IMR-90 (cell line): ENCODE measurements at regions not wholly inside any gene's neighbourhood (a gene's known extent, or its start where the extent isn't known, plus 50 kb on each side); places are given as distances from the start of the nearest gene placed in this dataset.

Experiments used
- ATAC-seq: fragments of 200-7000 bp; cut with Tn5 transposase; 2 replicates; pipeline ENCODE4 v1.9.1; 2020; ENCODE audit warnings: low read depth, mild to moderate bottlenecking, moderate library complexity
- BruUV-seq: library from RNA; stranded (reverse); fragments of 400-500 nt; replicated peaks from 2 replicates; lab custom pipeline; 2021; lab: Mats Ljungman, UMichigan
- CTCF ChIA-PET: fragments of 300-600 bp; formaldehyde crosslinking; extraction: SDS; loops from one replicate; lab custom pipeline; 2021; ENCODE audit warnings: antibody characterized with exemption; lab: Yijun Ruan, JAX
- POLR2A ChIA-PET: fragments of 300-600 bp; sonication (Branson Sonifier 250); formaldehyde crosslinking; loops from one replicate; lab custom pipeline; 2022; ENCODE audit warnings: antibody characterized with exemption; ENCODE audit not compliant: unreplicated experiment; lab: Charles Lee
- DNase-seq: peaks from one replicate; pipeline ENCODE4 v3.0.0; 2013
- H2AFZ ChIP-seq: replicated peaks from 2 replicates; pipeline ENCODE3; 2013; ENCODE audit warnings: low read length, mild to moderate bottlenecking; ENCODE audit not compliant: poor library complexity
- H2AK5ac ChIP-seq: 2 replicates; pipeline ENCODE4 v1.6.1; 2013; ENCODE audit warnings: low read depth, low read length, inconsistent platforms
- H2AK9ac ChIP-seq: replicated peaks from 2 replicates; pipeline ENCODE3; 2013; ENCODE audit warnings: mild to moderate bottlenecking, low read depth, low read length, moderate library complexity; ENCODE audit not compliant: poor library complexity
- H2BK120ac ChIP-seq: 2 replicates; pipeline ENCODE4 v1.6.1; 2013; ENCODE audit warnings: low read depth, low read length, inconsistent platforms
- H2BK15ac ChIP-seq: 3 replicates; pipeline ENCODE4 v1.6.1; 2013; ENCODE audit warnings: low read depth, low read length, inconsistent platforms
- H2BK20ac ChIP-seq: 2 replicates; pipeline ENCODE4 v1.6.1; 2013; ENCODE audit warnings: low read depth, mild to moderate bottlenecking, inconsistent platforms, low read length, moderate library complexity
- H2BK5ac ChIP-seq: 2 replicates; pipeline ENCODE4 v1.6.1; 2013; ENCODE audit warnings: mild to moderate bottlenecking, low read depth, low read length, inconsistent platforms; ENCODE audit not compliant: poor library complexity, severe bottlenecking
- H3K14ac ChIP-seq: replicated peaks from 2 replicates; pipeline ENCODE4 v1.6.1; 2013; ENCODE audit warnings: low read depth, low read length, inconsistent platforms
- H3K18ac ChIP-seq: 2 replicates; pipeline ENCODE4 v1.6.1; 2013; ENCODE audit warnings: low read depth, low read length, control low read depth
- H3K23ac ChIP-seq: 2 replicates; pipeline ENCODE4 v1.6.1; 2013; ENCODE audit warnings: low read depth, low read length, inconsistent platforms
- H3K27ac ChIP-seq: 2 replicates; pipeline ENCODE4 v1.5.1; 2013; ENCODE audit warnings: mild to moderate bottlenecking, control low read depth, low read length; ENCODE audit not compliant: insufficient read depth
- H3K27me3 ChIP-seq: 2 replicates; pipeline ENCODE4 v1.6.1; 2013; ENCODE audit warnings: low read length; ENCODE audit not compliant: control insufficient read depth, insufficient read depth
- H3K36me3 ChIP-seq: 2 replicates; pipeline ENCODE4 v1.6.1; 2013; ENCODE audit warnings: low read length, mixed read lengths; ENCODE audit not compliant: control insufficient read depth, insufficient read depth
- H3K4ac ChIP-seq: 2 replicates; pipeline ENCODE4 v1.6.1; 2013; ENCODE audit warnings: low read depth, low read length, inconsistent platforms
- H3K4me1 ChIP-seq: 2 replicates; pipeline ENCODE4 v1.6.1; 2013; ENCODE audit warnings: low read length, mixed read lengths; ENCODE audit not compliant: control insufficient read depth, insufficient read depth
- H3K4me2 ChIP-seq: 2 replicates; pipeline ENCODE4 v1.6.1; 2013; ENCODE audit warnings: low read depth, mild to moderate bottlenecking, control low read depth, low read length, moderate library complexity
- H3K4me3 ChIP-seq: 2 replicates; pipeline ENCODE4 v1.5.1; 2013; ENCODE audit warnings: low read depth, mild to moderate bottlenecking, control low read depth, low read length, moderate library complexity; ENCODE audit not compliant: insufficient read depth
- H3K56ac ChIP-seq: 2 replicates; pipeline ENCODE4 v1.6.1; 2013; ENCODE audit warnings: low read length, inconsistent platforms; ENCODE audit not compliant: insufficient read depth; ENCODE audit errors: extremely low read depth
- H3K79me1 ChIP-seq, 2 experiments: 2 replicates each; pipeline ENCODE4 v1.6.1; 2013; ENCODE audit warnings: low read length in 2 of 2, inconsistent platforms in 1 of 2, low read depth in 1 of 2
- H3K9ac ChIP-seq: 2 replicates; pipeline ENCODE4 v1.6.1; 2013; ENCODE audit warnings: low read depth, low read length, control low read depth
- H3K9me1 ChIP-seq: 2 replicates; pipeline ENCODE4 v1.6.1; 2013; ENCODE audit warnings: low read length, inconsistent platforms; ENCODE audit not compliant: insufficient read depth
- H3K9me3 ChIP-seq: 2 replicates; pipeline ENCODE4 v1.6.1; 2013; ENCODE audit warnings: low read length; ENCODE audit not compliant: control insufficient read depth, insufficient read depth
- H4K20me1 ChIP-seq: 2 replicates; pipeline ENCODE4 v1.6.1; 2013; ENCODE audit warnings: low read length, inconsistent platforms; ENCODE audit not compliant: insufficient read depth
- H4K5ac ChIP-seq: 2 replicates; pipeline ENCODE4 v1.6.1; 2013; ENCODE audit warnings: mild to moderate bottlenecking, low read depth, low read length, control low read depth
- H4K8ac ChIP-seq, 2 experiments: 2 replicates each; pipeline ENCODE4 v1.6.1; 2013; ENCODE audit warnings: low read depth in 2 of 2, low read length in 2 of 2, control low read depth in 1 of 2, inconsistent platforms in 1 of 2
- H4K91ac ChIP-seq: 2 replicates; pipeline ENCODE4 v1.6.1; 2013; ENCODE audit warnings: low read depth, low read length, inconsistent platforms; ENCODE audit not compliant: insufficient read depth
- CEBPB ChIP-seq: IDR thresholded peaks from 2 replicates; pipeline ENCODE4 v1.6.1; 2012; ENCODE audit warnings: low read depth, low read length, improper control_type of control experiment
- ELK1 ChIP-seq: fragments of 150-350 bp; IDR thresholded peaks from 2 replicates; pipeline ENCODE4 v1.6.1; 2016; ENCODE audit warnings: low read depth, mild to moderate bottlenecking, low read length, moderate library complexity, borderline replicate concordance
- MAFK ChIP-seq: IDR thresholded peaks from 2 replicates; pipeline ENCODE4 v1.6.1; 2012; ENCODE audit warnings: low read depth, low read length, improper control_type of control experiment
- POLR2A ChIP-seq: IDR thresholded peaks from 2 replicates; pipeline ENCODE4 v1.6.1; 2012; ENCODE audit warnings: mild to moderate bottlenecking, low read depth, low read length
- WGBS, 2 experiments: methylation state at CpG; one replicate each; pipeline versions ENCODE4 v1.1.5 to v1.1.7; 2013; ENCODE audit warnings: missing lambda C conversion rate in 2 of 2; ENCODE audit not compliant: insufficient read length in 1 of 2; ENCODE audit errors: extremely low coverage in 2 of 2; 5-methylcytosine and 5-hydroxymethylcytosine counted together
- dilution Hi-C: fragments of 300-500 bp; cut with HindIII; formaldehyde crosslinking; loops from one replicate; pipeline ENCODE4 v1.14.3; 2018; ENCODE audit warnings: low sequenced_read_pairs; ENCODE audit not compliant: unreplicated experiment
- in situ Hi-C: fragments of 300-500 bp; cut with MboI; formaldehyde crosslinking; loops from 3 replicates; pipeline ENCODE4 v1.14.3; 2019; ENCODE audit warnings: low sequenced_read_pairs, inconsistent platforms, mixed read lengths
- intact Hi-C: fragments of 100-400 bp; cut with micrococcal nuclease; formaldehyde crosslinking; loops from 2 replicates; pipeline ENCODE4 v1.10.0; 2022

- H3K18ac ChIP-seq = no peak overlapping the region
- intact Hi-C loops = no loop called here
- ChIA-PET CTCF (interaction anchor here (0.9 to 1.7 kb wide), 3 partner anchors 12 to 28 kb away, joined by 4 to 6 read pairs (median 5); no protein-coding TSS in a partner anchor), POLR2A (no interaction called here)
- H2BK5ac ChIP-seq = no peak overlapping the region
- H2BK15ac ChIP-seq = no peak overlapping the region
- ATAC-seq (no peak), DNase-seq (no peak)
- H3K27me3 ChIP-seq = peaks cover 1% of the 10 kb centered on the region; the same call in 1 of the 2 replicates
- WGBS, 2 experiments = 66% methylated on average over 3 of the region's 5 CpGs; no CpG with 5 or more reads in 1 of the 2 experiments
- BruUV-seq = no TSS peak
- no peak overlapping the region for H3K23ac ChIP-seq
- dilution Hi-C loops = no loop called here
- no peak overlapping the region for H3K14ac ChIP-seq
- no peak for TF ChIP-seq CEBPB
- no peak for TF ChIP-seq POLR2A
- TF ChIP-seq MAFK = 0 out of 2 replicates have a peak, but pooled peaks have one; percentile 24
- TF ChIP-seq ELK1 = no peak
- H3K36me3 ChIP-seq = no peaks in the 10 kb centered on the region
- no peak overlapping the region for H2AK9ac ChIP-seq
- H3K4me2 ChIP-seq = no peak overlapping the region
- H2BK120ac ChIP-seq = no peak overlapping the region
- H2AFZ ChIP-seq = no peak overlapping the region
- no peak overlapping the region for H4K5ac ChIP-seq
- H4K20me1 ChIP-seq = no peaks in the 10 kb centered on the region
- H3K9ac ChIP-seq = no peak overlapping the region
- no peaks in the 10 kb centered on the region for H3K9me1 ChIP-seq
- H4K91ac ChIP-seq = no peak overlapping the region
- H3K4ac ChIP-seq = no peak overlapping the region
- no peak overlapping the region for H2AK5ac ChIP-seq
- no peak overlapping the region for H3K27ac ChIP-seq
- no peak overlapping the region for H4K8ac ChIP-seq
- H3K4me1 ChIP-seq = no peaks in the 10 kb centered on the region
- no peaks in the 10 kb centered on the region for H3K79me1 ChIP-seq
- in situ Hi-C loops = no loop called here
- H3K56ac ChIP-seq = no peak overlapping the region
- H3K9me3 ChIP-seq = no peaks in the 10 kb centered on the region
- H3K4me3 ChIP-seq = no peak overlapping the region
- no peak overlapping the region for H2BK20ac ChIP-seq
These were observed 112.1 kb upstream of the SMLR1 start for GRCh38 chr6:130715058-130715457.
